ENCODE measurements at regions not wholly inside any gene's neighbourhood (a gene's known extent, or its start where the extent isn't known, plus 50 kb on each side); places are given as distances from the start of the nearest gene placed in this dataset.

DNA sequence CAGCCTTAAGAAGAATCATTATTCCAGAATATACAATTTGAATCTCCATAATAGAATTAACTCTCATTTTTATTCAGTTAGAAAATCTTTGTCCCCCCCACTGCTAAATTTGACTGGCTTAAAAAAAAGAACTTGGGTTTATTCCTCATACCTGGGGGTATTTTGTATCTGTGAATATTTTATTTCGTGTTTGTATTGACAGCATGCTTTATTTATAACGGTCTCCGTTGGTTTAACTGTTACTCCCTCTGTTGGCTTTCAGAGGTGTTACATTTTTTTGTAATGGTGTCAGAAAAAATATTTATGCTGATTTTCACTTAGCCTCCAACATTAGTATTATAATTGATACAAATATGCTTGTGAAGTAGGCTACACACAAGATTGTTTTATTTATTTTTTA lies 109.1 kb downstream of the HAUS1 start:
- TF ChIP-seq EZH2 (IDR thresholded peaks at IDR 0.05; ENCODE audit: insufficient read depth, poor library complexity, severe bottlenecking) (no peak), EZH2phosphoT487 (IDR thresholded peaks at IDR 0.05; ENCODE audit: insufficient read depth, low read depth) (no peak)
